ENCODE measurements at regions not wholly inside any gene's neighbourhood (a gene's known extent, or its start where the extent isn't known, plus 50 kb on each side); places are given as distances from the start of the nearest gene placed in this dataset.

DNA sequence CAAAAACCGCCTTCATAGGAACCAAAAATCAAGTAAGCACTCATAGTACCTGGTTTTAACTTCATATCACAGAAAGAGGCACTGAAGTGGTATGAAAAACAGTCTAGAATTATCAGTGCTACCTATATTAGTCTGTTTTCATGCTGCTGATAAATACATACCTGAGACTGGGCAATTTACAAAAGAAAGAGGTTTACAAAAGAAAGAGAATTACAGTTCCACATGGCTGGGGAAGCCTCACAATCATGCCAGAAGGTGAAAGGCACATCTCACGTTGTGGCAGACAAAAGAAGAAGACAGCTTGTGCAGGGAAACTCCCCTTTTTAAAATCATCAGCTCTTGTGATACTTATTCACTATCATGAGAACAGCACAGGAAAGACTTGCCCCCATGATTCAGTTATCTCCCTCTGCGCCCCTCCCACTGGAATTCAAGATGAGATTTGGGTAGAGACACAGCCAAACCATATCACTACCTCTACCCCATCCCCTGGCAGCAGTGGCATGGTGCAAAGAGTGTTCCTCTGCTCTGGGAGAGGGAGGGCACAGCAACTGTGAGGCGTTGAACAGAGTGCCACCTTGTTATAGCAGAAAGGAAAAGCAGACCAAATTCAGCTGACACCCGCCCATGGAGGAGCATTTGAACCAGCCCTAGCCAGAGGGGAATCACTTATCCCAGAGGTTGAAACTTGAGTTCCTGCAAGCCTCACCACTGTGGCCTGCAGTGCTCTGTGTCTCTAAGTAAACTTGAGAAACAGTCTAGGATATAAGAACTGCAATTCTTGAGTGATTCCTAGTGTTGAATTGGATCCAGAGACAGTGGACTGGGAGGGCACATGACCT is 61.9 kb upstream of the PTPRZ1 start:
- DNase-seq = no peak

DNA sequence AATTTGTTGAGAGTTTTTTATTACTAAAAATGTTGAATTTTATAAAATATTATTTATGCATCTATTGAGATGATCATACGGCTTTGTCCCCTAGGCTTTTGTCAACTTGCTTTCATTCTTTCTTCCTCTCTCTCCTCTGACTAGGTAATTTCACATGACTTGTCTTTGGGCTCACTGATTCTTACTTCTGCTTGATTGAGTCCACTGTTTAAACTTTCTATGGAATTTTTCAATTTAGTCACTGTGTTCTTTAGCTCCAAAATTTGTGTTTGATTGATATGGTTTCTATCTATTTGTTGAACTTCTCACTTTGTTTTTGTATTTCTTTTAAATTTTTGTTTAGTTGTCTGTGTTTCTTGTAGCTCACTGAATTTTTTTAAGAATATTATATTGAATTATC is 65.9 kb upstream of the PTPRZ1 start:
- DNase-seq = no peak

DNA sequence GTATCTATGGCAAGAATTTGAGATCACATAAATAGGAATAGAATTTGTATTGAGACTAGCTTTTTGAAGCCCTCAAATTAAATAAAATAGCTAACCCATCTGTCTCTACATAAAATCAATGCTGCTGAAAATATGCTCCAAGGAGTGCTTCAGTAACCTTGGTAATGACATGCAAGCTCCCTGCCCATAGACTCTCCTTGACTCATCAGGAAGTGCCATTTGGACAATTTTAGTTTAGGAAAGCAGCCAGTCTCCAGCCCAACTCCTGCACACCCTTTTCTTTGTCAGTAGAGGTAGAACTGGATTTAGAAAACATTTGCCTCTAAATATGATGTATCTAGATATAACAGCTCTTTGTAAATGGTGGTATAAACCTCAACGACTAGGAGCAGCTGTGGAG is 69.9 kb upstream of the PTPRZ1 start:
- no peak for DNase-seq

DNA sequence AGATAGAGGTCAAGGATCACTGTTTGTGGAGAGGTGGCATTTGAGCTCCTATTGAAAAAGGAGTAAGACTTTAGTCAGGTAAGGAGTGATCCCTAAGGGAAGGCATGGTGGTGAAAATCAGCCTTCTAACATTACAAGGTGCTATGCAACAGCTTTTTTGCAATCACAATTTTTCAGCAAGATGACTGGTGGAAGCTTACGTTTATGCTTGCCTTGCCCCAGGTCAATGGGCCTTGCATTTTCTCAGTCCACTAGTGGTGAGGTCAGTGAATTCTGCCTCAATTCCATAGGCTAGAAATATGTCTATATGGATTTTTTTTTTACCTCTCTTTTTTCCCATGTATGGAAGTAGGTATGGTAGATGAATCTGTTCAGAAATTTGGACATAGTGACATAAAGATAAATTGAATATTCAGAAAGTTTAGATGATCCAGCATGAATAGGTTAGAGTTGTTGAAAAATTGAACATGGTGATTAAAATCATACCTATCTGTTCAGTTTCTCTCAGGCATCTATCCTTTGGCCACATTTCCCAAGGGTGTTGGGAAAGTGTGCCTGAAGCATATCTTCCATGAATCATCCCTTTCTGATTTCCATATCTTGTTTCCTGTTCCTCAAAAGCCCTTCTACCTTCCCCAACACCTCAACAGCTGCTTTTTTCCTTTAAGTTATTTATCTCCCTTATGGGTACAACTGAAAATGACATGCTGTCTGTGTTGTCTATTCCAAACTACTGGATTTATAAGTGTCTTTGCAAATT is 71.9 kb upstream of the PTPRZ1 start:
- no peak for DNase-seq

DNA sequence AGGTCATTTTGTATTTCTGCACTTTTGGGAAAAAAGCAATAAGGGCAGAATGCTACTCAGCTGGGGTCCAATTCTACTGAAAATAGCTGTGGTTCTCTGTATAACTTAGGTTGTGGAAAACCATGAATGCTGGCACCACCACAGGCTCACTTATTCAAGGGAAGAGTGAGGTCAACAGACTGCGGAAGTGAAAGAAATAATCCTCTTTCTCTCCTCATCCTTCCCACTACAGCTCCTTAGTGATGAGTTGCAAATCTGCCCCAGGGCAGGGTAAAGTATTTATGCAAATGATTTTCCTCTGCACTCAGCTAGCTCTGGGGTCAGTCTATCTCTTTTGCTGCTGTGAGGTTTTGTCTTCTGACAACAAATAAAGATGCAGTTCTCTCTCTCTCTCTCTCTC is 74.1 kb upstream of the PTPRZ1 start:
- DNase-seq = no peak

DNA sequence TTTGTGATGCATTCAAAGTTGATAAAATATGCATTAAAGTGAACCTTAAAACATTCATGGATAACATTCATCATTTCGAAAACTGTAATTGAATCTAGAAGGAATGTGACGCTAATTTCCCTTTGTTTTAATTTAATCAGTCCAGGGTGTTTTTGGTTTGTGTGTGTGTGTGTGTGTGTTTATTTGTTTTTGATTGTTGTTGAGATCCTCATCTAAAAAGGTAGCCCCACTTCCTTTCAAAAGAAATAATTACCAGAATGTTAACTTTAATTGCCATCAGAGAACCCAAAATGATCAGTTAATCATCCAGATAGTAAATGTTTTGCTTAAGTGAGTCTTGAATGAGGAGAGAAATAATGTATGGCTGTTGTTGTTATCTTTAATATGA is 74.5 kb upstream of the PTPRZ1 start:
- DNase-seq = no peak

DNA sequence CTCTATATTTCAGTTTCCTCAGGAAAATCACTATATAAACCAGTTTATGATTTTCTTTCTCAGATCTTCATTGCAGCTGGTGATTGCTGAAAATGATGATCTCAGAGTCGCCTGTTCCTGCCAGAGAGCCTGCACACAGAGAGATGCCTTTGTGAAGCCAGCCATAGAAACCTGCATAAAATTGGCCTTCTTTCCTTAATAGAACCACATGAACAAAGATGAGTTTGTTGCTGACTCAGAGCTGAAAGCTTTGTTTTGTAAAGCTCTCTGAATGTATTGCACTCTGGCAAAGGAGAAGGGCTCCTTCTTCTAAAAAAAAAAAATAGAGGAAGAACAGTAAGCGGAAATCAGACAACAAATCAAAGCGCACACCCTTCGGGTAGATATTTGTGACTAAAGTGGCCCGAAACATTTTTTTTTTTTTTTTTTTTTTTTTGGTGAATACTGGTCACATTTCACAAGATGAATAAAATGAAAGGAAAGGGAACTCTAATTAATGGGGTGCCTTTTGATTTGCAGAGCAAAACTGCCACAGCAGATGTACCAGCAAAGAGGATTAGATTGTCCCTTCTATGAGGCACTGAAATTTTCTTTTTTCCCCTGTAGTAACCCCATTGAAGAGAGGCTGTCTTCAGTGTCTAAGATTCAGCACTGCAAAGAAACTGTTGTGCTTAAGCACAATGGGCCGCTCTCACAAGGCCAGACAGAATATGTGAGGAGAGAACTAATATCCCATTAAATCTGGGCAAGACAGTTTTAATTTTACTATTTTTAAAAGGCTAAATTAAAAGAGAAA is 75.1 kb upstream of the PTPRZ1 start:
- DNase-seq = peak; percentile 9

DNA sequence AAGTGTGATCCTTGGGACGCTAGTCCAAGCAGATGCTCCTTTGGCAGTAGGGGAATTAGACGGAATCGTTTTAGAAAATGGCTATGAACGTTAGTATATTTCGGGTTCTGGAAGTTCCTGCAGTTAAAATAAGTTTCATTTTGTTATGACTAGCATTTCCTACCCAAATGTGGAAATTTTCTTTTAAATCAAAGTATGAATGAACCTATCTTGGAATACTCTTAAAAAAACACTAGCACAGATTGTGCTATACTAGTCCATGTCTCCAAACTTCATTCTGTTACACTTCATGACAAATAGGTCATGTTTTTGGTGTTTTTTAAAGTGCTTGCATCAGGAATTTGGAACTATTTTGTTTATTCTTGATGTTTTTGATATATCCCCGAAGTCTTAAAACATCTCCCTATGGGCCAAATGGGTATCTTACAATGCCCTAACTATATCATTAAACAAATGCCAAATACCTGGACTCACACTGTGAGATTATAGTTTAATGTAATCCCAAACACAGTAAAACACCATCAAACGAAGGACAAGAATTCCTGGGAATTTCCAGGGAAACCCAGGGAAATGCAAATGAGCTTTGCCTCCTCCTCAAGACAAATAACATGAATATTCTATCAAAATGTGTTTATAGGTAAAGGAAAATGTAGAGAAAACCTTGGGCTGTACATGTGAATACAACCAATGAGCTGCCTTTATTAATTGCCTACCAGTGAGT is 75.9 kb upstream of the PTPRZ1 start:
- DNase-seq = no peak

DNA sequence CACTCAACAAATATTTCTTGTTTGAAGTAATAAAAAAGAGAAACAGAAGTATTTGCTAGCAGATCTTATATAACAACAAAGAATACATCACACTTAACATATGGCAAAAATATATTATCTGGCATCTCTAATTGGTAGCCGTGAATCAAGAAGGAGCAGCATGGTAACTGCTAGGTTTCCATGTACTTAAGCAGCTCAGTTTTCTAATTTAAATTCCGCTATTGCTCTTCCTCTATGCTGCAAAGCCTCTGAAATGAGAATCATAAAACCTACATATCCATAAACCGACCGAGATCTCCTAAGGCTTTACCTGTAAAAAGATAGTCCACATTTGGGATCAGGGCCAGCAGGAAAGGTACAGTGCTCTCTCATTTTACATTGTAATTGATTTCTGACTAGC is 76.6 kb upstream of the PTPRZ1 start:
- DNase-seq = no peak

DNA sequence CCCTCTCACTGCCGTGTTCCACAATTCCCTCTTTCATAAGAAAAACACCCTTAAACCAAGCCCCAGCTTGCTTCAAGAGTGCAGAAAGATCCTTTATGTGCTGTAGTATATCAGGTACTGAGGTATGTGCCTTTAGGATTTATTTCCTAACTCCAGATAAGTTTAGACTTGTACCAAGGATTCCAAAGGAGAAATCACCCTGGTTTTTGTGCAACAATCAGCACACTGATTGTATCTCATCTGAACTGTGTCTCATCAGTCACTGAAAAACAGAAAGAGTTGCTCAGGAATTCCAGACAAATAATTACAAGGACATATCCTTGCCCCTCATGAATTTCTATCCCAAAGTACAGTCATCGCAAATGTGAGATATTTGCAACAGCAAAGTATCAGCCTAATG is 77.2 kb upstream of the PTPRZ1 start:
- DNase-seq = no peak

DNA sequence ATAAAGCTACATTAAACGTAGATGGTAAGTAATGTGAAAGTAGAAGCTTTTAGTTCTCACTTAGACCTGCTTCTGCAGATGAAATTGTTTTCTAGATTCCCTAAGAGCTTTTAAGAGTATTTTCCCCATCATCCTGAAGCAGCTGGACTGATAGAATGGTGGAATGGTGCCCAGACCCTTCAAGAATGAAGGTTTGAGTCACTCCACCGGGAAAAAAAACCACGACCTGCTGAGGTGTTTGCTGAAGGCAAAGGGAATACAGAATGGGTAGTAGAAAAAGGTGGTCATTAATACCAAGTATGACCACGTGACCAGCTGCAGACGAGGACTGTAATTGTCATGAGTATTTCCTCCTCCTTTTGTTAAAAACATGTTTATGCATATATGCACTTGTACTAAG is 79.2 kb upstream of the PTPRZ1 start:
- no peak for DNase-seq

DNA sequence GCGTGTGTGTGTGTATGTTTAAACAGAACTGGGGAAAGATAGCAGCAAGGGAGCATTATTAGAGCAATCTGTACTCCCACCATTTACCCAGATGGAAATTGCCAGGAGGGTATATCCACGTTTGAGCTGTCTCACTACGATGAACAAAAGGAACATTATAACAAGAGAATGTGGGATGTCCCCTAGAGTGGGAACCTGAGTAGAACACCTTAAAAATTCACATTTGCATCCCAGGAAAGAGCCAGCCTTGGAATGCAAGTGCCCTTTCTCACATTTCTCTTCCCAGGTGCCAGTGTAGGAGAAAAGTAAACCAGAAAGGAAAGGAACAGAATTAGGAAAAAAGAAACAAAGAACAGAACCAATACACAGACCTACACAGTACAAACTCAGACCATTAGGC is 95.3 kb upstream of the PTPRZ1 start:
- DNase-seq = no peak

DNA sequence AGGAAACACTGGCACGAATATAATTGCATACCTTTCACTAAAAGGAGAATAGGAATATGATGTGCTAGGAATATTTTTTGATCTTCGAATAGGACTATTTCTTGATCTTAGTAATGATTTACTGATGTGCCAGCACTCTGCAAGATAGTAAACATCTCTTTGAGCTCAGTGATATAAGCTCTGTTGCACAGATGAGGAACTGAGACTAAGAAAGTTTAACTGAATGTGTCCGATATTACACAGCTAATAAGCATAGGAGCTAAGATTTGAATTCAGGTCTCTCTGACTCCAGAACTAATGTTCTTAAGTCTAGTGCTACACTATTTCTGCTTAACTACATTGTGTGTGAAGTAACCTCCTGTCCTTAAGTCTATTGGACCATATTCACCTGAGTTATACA is 98.4 kb upstream of the PTPRZ1 start:
- no peak for DNase-seq

DNA sequence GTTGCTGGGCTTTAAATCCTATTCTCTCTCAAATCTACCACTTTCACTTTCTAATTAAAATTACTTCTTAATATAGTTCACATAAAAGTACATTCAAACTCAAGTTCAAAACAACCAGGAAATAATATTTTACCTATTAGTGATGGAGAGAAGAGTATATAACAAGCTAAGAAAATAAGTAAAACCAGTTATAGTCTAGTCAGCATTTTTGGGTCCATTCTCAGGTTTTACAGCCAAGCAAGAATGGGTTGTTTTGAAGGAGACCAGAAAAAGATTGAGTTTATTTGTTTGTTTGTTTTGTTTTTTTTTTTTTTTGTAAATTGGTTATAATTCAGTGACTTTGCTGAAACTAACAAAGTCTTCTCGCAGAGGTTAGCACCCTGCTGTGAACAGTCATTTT is 106.3 kb upstream of the PTPRZ1 start:
- DNase-seq = no peak

DNA sequence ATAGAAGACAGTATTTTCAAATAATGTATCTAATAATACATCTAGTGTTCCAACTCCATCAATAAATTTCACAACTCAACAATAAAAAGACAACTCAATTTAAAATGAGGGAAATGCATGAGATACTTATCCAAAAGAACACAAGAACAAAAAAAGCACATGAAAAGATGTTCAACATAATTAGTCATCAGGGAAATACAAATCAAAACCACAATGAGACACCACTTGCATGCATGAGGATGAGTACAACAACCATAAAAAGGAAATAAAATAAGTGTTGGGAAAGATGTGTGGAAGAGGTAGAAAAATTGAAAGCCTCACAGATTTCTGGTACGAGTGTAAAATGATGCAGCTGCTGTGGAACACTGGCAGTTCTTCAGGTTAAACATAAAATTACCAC is 111.6 kb upstream of the PTPRZ1 start:
- no peak for DNase-seq

DNA sequence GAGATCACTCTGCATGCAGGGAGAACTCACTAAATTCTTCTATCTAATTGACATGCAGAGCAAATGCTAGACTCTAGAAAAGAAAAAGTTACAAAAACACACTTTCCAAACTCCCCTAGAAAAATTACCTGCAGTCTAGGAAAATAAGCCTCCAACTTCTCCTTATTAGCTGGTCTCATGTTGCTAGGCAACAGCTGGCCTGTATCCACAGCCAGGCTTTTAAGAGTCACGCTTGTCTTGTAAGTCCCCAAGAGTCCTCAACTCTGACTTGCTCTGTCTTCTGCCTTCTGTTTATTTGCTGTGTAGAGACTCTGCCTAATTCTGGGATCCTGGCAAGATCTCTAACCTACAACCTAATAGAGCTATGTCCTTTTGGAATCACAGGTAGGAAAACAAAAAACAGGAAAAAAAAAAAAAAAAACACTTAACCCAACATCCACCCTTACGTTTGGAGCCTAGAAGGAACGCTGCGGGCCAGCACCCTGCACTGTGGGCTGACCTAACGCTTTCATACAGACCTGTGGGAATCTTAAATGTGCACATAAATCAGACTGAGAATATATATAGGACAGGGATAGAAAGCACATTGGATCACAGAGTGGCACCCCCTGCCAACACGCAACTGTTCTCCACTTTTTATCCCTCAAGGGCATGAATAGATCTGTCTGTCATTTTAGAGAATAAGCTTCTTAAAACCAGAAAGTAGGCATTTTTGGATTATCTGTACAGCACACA is 117.0 kb upstream of the PTPRZ1 start:
- no peak for DNase-seq

DNA sequence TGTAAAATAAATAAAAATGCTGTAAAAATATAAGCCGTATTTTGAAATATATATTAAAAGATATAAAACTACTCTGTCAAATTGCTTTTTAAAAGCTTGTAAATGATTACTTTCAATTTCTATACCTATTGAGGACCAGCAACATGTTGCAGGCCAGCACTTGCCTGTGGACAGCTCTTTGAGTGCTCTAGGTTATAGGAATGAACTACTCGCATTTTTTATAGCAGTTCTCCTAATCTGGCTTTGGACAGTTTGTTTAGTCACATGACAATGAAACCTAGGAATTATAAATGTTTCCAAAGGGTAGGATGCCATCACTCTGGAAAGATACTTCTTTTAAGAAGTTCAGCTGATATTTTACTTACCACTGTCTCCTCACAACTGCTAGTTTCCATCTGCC is 117.7 kb upstream of the PTPRZ1 start:
- no peak for DNase-seq

DNA sequence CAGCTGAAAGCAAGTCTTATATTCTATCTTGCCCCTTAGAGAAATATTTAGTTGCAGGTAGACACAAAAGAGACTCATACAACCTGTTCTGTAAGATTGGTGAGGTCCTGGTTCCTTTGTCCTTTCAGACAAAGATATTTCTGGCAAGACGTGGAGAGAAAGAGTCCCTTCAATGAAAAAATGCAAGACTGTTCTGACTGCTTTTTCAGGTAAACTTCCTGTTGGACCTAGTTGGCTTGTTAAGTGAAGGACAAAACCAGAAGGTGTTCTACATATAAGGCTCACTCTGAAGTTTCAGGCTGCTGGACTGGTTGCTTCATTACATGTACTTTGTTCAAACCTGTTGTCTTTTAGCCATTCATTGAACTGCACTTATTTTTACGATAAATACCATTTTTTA is 119.0 kb upstream of the PTPRZ1 start:
- no peak for DNase-seq

DNA sequence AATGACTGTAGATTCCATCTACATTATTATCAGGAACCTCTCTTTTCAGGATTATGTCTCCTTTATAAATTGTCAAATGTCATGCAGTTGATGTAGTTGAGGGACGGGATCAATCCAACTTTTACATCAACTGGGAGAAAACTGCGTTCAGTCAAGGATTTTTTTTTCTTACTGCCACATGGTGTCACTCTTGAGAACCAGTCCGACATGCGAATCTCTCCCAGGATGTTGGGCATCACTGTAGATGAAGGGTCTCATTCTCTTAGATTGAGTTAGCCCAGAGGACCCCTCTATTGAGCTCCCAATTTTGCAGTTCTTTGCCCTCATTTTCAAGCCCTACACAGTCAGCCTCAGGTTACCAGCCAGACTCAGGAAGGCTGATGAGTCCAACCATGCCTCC is 120.3 kb upstream of the PTPRZ1 start:
- DNase-seq = peak; percentile 3

DNA sequence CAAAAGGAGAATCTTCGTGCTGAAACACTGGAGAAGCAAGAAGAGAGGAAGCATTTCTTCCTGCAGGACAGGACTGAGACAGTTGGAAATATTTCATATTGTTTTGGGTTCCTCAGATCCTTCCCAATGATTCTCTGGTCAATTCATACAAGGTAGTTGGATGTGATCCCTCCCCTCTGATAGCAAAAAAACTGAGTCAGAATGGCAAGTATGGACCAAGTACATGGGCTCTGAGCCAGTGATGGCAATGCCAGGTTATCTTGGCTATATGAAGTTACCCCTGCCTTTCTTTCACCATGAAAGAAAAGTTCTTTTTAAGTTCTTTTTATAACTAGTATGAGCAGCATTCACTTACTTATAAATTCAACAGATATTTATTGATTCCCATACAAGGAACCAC is 124.4 kb upstream of the PTPRZ1 start:
- DNase-seq = no peak

DNA sequence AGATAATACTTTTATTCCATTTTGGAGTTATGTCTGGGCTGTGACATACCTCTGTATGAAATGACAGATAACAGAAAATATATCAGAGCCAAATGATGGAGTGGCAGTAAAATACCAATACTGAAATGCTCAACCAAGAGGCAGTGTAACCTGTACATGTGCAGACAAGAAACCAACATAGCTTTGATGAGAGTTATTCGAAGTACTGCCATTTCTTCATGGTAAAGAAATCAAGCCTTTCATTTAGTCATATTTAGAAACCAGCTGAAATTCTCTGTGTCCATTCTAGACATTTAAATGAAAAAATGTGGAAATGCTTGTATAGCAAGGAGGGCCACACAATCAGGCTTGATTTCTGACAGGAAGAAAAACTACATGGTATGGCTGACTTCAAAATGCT is 127.1 kb upstream of the PTPRZ1 start:
- no peak for DNase-seq
